22Rv1 (cell line): ENCODE measurements at regions not wholly inside any gene's neighbourhood (a gene's known extent, or its start where the extent isn't known, plus 50 kb on each side); places are given as distances from the start of the nearest gene placed in this dataset.

Source experiments
- CTCF ChIP-seq: fragments of 450-650 bp; IDR thresholded peaks from 2 replicates; pipeline ENCODE4 v1.5.1; 2017; ENCODE audit warnings: mild to moderate bottlenecking
- ZFX ChIP-seq: fragments of 450-650 bp; IDR thresholded peaks from 2 replicates; pipeline ENCODE4 v1.6.1; 2017; ENCODE audit warnings: antibody characterized with exemption, borderline replicate concordance

GRCh38 chr11:114880442-114880841, 202.1 kb downstream of the NXPE2 start:
- no peak for TF ChIP-seq CTCF
- TF ChIP-seq ZFX: no peak
